Left kidney (tissue), 1 donor: ENCODE measurements at regions not wholly inside any gene's neighbourhood (a gene's known extent, or its start where the extent isn't known, plus 50 kb on each side); places are given as distances from the start of the nearest gene placed in this dataset.
"Not testable (repeated sequence)": the region's sequence is repeated elsewhere in the genome, so short reads cannot be mapped to it uniquely, and the experiment has no call there.

Experiments used
- DNase-seq: peaks from one replicate; pipeline ENCODE4 v3.0.0-alpha.2; 2013

GRCh38 chrX:41003506-41004270 is 81.6 kb upstream of the USP9X start:
- no peak for DNase-seq

GRCh38 chrX:41005445-41005992 is 79.7 kb upstream of the USP9X start:
- no peak for DNase-seq

- DNase-seq = peak; percentile 77
These were observed 75.1 kb upstream of the USP9X start for GRCh38 chrX:41009850-41010846.

- DNase-seq = no peak
These were observed 70.4 kb upstream of the USP9X start for GRCh38 chrX:41014776-41015360.

- not testable (repeated sequence) for DNase-seq
These were observed 67.5 kb upstream of the USP9X start for GRCh38 chrX:41017785-41018184.

GRCh38 chrX:41018391-41019040 is 66.7 kb upstream of the USP9X start:
- DNase-seq = not testable (repeated sequence)

- no peak for DNase-seq
These were observed 66.2 kb upstream of the USP9X start for GRCh38 chrX:41019041-41019392.

- no peak for DNase-seq
These were observed 62.7 kb upstream of the USP9X start for GRCh38 chrX:41022566-41022965.

- no peak for DNase-seq
These were observed 62.1 kb upstream of the USP9X start for GRCh38 chrX:41023098-41023497.

GRCh38 chrX:41024335-41024734 is 60.9 kb upstream of the USP9X start:
- not testable (repeated sequence) for DNase-seq

- DNase-seq = no peak
These were observed 60.5 kb upstream of the USP9X start for GRCh38 chrX:41024755-41025154.

GRCh38 chrX:41025926-41026701 is 59.1 kb upstream of the USP9X start:
- no peak for DNase-seq

GRCh38 chrX:41026702-41027078 is 58.6 kb upstream of the USP9X start:
- DNase-seq = no peak

GRCh38 chrX:41029332-41029731 is 55.9 kb upstream of the USP9X start:
- no peak for DNase-seq

GRCh38 chrX:41031256-41031967 is 53.8 kb upstream of the USP9X start:
- DNase-seq = no peak

GRCh38 chrX:41033299-41033698 is 51.9 kb upstream of the USP9X start:
- DNase-seq = no peak

GRCh38 chrX:41034902-41035301 is 50.3 kb upstream of the USP9X start:
- DNase-seq = not testable (repeated sequence)
